MM.1S (cell line): ENCODE measurements at regions not wholly inside any gene's neighbourhood (a gene's known extent, or its start where the extent isn't known, plus 50 kb on each side); places are given as distances from the start of the nearest gene placed in this dataset.

ENCODE experiments used
- DNase-seq: peaks from one replicate; pipeline ENCODE4 v3.0.0-alpha.2; 2015
- H2AFZ ChIP-seq: fragments of 300-600 bp; sonication (generic); 2 replicates; pipeline ENCODE4 v1.6.0; 2016; ENCODE audit warnings: antibody characterized with exemption, low read length
- H3F3A ChIP-seq: fragments of 300-600 bp; sonication (generic); 2 replicates; pipeline ENCODE4 v1.6.1; 2016; ENCODE audit warnings: mild to moderate bottlenecking, antibody characterized with exemption, low read length, moderate library complexity, mixed read lengths; ENCODE audit not compliant: insufficient read depth
- H3K27ac ChIP-seq: fragments of 300-600 bp; sonication (generic); 2 replicates; pipeline ENCODE4 v1.5.1; 2016; ENCODE audit warnings: mild to moderate bottlenecking, low read length
- H3K27me3 ChIP-seq: fragments of 300-600 bp; sonication (generic); replicated peaks from 2 replicates; pipeline ENCODE4 v1.6.0; 2016; ENCODE audit warnings: low read length; ENCODE audit not compliant: insufficient read depth
- H3K36me3 ChIP-seq: fragments of 300-600 bp; sonication (generic); replicated peaks from 2 replicates; pipeline ENCODE4 v1.6.1; 2016; ENCODE audit warnings: mild to moderate bottlenecking, low read length, mixed read lengths; ENCODE audit not compliant: insufficient read depth
- H3K4me1 ChIP-seq: fragments of 300-600 bp; sonication (generic); 2 replicates; pipeline ENCODE4 v1.6.1; 2016; ENCODE audit warnings: low read length, mixed read lengths
- H3K4me2 ChIP-seq: fragments of 300-600 bp; sonication (generic); 2 replicates; pipeline ENCODE4 v1.6.0; 2016; ENCODE audit warnings: low read depth, low read length
- H3K4me3 ChIP-seq: fragments of 300-600 bp; sonication (generic); 2 replicates; pipeline ENCODE4 v1.5.1; 2016; ENCODE audit warnings: low read length, mixed read lengths
- H3K79me2 ChIP-seq: fragments of 300-600 bp; sonication (generic); 2 replicates; pipeline ENCODE4 v1.6.1; 2016; ENCODE audit warnings: mixed run types, low read length, mixed read lengths
- H3K9ac ChIP-seq: fragments of 300-600 bp; sonication (generic); 2 replicates; pipeline ENCODE4 v1.6.1; 2016; ENCODE audit warnings: low read length, mixed read lengths
- H3K9me2 ChIP-seq: fragments of 300-600 bp; sonication (generic); replicated peaks from 2 replicates; pipeline ENCODE4 v1.6.1; 2016; ENCODE audit warnings: mild to moderate bottlenecking, low read length, mixed read lengths; ENCODE audit not compliant: insufficient read depth
- H3K9me3 ChIP-seq: fragments of 300-600 bp; sonication (generic); replicated peaks from 2 replicates; pipeline ENCODE4 v1.6.1; 2016; ENCODE audit warnings: mild to moderate bottlenecking, low read length, mixed read lengths; ENCODE audit not compliant: insufficient read depth
- H4K20me1 ChIP-seq: fragments of 300-600 bp; sonication (generic); 2 replicates; pipeline ENCODE4 v1.6.1; 2016; ENCODE audit warnings: mild to moderate bottlenecking, low read length, moderate library complexity, mixed read lengths; ENCODE audit not compliant: insufficient read depth
- EZH2 ChIP-seq: fragments of 300-600 bp; sonication (generic); optimal IDR thresholded peaks from 2 replicates; pipeline ENCODE3; 2017; ENCODE audit warnings: low read depth, mild to moderate bottlenecking, antibody characterized with exemption, low read length, mixed read lengths
- EZH2phosphoT487 ChIP-seq: fragments of 300-600 bp; sonication (generic); IDR thresholded peaks from 2 replicates; pipeline ENCODE4 v1.6.1; 2018; ENCODE audit warnings: antibody characterized with exemption, low read length
- TF ChIP-seq, protein P1 (sequence below): fragments of 300-600 bp; sonication (generic); IDR thresholded peaks from 2 replicates; pipeline ENCODE4 v1.5.1; 2016; ENCODE audit warnings: antibody characterized with exemption, low read length, mixed read lengths

DNA sequence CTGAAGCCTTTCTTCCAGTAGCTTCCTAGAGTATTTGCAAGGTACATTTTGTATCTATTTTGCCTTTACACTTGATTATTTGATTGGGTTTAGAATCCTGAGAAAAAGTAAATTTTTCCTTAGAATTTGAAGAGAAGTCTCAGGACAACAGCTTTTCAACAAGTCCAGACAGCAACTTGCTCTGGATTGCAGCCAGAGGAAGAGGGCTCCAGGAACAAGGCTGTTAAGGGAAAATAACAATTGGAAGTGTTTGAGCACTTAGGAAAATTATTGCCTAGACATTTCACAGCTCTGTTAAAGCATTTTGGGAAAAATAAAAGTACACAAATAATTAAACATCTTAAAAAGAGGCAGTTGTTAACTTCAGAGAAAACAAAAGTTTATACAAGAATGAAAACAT, 58.3 kb upstream of the RAPGEF4 start:
- Histone ChIP-seq H3F3A (no peaks in the 10 kb centered on the region), H3K27me3 (no peaks in the 10 kb centered on the region), H3K79me2 (no peaks in the 10 kb centered on the region), H3K36me3 (no peaks in the 10 kb centered on the region), H4K20me1 (no peaks in the 10 kb centered on the region), H3K9me2 (no peaks in the 10 kb centered on the region), H3K9ac (no peak overlapping the region), H3K4me2 (no peak overlapping the region), H3K27ac (no peak overlapping the region), H3K4me1 (peaks cover 4% of the 10 kb centered on the region; the same call in 1 of the 2 replicates), H3K4me3 (no peak overlapping the region), H2AFZ (no peak overlapping the region), H3K9me3 (no peaks in the 10 kb centered on the region)
- TF ChIP-seq EZH2phosphoT487: no peak
- TF ChIP-seq, protein P1, sequence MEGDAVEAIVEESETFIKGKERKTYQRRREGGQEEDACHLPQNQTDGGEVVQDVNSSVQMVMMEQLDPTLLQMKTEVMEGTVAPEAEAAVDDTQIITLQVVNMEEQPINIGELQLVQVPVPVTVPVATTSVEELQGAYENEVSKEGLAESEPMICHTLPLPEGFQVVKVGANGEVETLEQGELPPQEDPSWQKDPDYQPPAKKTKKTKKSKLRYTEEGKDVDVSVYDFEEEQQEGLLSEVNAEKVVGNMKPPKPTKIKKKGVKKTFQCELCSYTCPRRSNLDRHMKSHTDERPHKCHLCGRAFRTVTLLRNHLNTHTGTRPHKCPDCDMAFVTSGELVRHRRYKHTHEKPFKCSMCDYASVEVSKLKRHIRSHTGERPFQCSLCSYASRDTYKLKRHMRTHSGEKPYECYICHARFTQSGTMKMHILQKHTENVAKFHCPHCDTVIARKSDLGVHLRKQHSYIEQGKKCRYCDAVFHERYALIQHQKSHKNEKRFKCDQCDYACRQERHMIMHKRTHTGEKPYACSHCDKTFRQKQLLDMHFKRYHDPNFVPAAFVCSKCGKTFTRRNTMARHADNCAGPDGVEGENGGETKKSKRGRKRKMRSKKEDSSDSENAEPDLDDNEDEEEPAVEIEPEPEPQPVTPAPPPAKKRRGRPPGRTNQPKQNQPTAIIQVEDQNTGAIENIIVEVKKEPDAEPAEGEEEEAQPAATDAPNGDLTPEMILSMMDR: no peak
- TF ChIP-seq EZH2: no peak
- no peak for DNase-seq

DNA sequence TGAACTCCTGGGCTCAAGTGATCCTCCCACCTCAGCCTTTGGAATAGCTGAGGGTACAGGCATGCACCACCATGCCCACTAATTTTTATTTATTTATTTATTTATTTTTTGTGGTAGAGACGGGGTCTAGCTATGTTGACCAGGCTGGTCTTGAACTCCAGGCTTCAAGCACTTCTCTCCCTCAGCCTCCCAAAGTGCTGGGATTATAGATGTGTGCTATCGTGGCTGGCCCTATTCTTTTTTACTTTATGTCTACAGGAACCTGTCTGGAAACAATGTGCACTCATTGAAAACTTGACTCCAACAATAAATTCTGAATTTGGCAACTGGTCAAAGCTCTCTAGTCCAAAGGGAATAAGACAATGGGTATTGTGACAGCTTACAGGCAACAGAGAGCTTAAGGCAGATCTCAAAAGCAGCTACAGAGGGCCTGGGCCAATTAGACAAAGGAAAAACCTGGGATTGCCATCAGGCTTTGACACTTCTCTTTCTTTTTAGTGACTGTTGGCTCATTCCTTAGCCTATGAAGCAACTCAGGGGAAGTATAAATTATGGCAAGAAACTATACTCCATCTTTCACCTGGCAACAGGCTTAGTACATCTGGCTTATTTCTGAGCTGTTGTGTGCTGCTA, 55.1 kb upstream of the RAPGEF4 start:
- Histone ChIP-seq H4K20me1 (no peaks in the 10 kb centered on the region), H3K4me1 (no peaks in the 10 kb centered on the region), H3F3A (no peaks in the 10 kb centered on the region), H3K4me2 (no peak overlapping the region), H3K9ac (no peak overlapping the region), H3K36me3 (no peaks in the 10 kb centered on the region), H2AFZ (no peak overlapping the region), H3K9me3 (no peaks in the 10 kb centered on the region), H3K27ac (no peak overlapping the region), H3K27me3 (no peaks in the 10 kb centered on the region), H3K9me2 (no peaks in the 10 kb centered on the region), H3K79me2 (no peaks in the 10 kb centered on the region), H3K4me3 (no peak overlapping the region)
- no peak for DNase-seq
- TF ChIP-seq EZH2 (no peak), EZH2phosphoT487 (no peak)
- TF ChIP-seq, protein P1: no peak

DNA sequence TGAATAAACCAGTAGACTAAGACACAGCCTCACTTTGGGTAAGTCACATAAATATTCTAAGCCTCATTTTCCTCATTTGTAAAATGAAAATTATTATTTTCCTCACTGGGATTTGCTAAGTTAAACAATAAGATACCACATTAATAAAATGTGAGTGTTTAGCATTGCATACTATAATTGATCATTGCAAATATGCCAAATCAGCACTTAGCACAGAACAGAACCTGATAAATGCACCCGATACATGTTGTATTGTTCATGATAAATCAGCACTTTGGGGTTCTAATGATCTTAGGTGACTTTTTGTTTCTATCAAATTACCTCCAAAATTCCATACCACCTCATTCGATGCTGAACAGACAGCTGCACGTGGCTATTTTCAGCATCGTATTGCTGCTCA, 50.2 kb upstream of the RAPGEF4 start:
- Histone ChIP-seq H3K9me2 (no peaks in the 10 kb centered on the region), H3F3A (no peaks in the 10 kb centered on the region), H3K27ac (no peak overlapping the region), H2AFZ (no peak overlapping the region), H3K36me3 (no peaks in the 10 kb centered on the region), H3K4me1 (no peaks in the 10 kb centered on the region), H3K9me3 (no peaks in the 10 kb centered on the region), H3K9ac (no peak overlapping the region), H3K4me2 (no peak overlapping the region), H3K4me3 (no peak overlapping the region), H3K79me2 (no peaks in the 10 kb centered on the region), H3K27me3 (no peaks in the 10 kb centered on the region), H4K20me1 (no peaks in the 10 kb centered on the region)
- DNase-seq: no peak
- TF ChIP-seq, protein P1: no peak
- TF ChIP-seq EZH2: no peak
- no peak for TF ChIP-seq EZH2phosphoT487
